Endothelial cell (in vitro differentiated cells): ENCODE measurements at regions not wholly inside any gene's neighbourhood (a gene's known extent, or its start where the extent isn't known, plus 50 kb on each side); places are given as distances from the start of the nearest gene placed in this dataset.

Source experiments
- DNase-seq: peaks from one replicate; pipeline ENCODE4 v3.0.0; 2021; ENCODE audit warnings: low spot score
- H3K27ac Mint-ChIP-seq: one replicate; pipeline ENCODE4 v1.8.0; 2021; ENCODE audit warnings: mixed read lengths, inconsistent platforms; ENCODE audit not compliant: unreplicated experiment
- H3K27me3 Mint-ChIP-seq: one replicate; pipeline ENCODE4 v1.8.0; 2021; ENCODE audit warnings: mild to moderate bottlenecking, moderate library complexity, mixed read lengths, inconsistent platforms; ENCODE audit not compliant: unreplicated experiment
- H3K36me3 Mint-ChIP-seq: one replicate; pipeline ENCODE4 v1.8.0; 2021; ENCODE audit warnings: mild to moderate bottlenecking, low read depth, mixed read lengths, inconsistent platforms; ENCODE audit not compliant: unreplicated experiment
- H3K4me1 Mint-ChIP-seq: one replicate; pipeline ENCODE4 v1.8.0; 2021; ENCODE audit warnings: mild to moderate bottlenecking, mixed read lengths, inconsistent platforms; ENCODE audit not compliant: unreplicated experiment
- H3K4me3 Mint-ChIP-seq: one replicate; pipeline ENCODE4 v1.8.0; 2021; ENCODE audit warnings: mild to moderate bottlenecking, mixed read lengths, inconsistent platforms; ENCODE audit not compliant: unreplicated experiment
- H3K9me3 Mint-ChIP-seq: one replicate; pipeline ENCODE4 v1.8.0; 2021; ENCODE audit warnings: mixed read lengths, inconsistent platforms; ENCODE audit not compliant: unreplicated experiment
- TF ChIP-seq, protein P1 (sequence below): fragments of 200-600 bp; sonication (generic); IDR thresholded peaks from one replicate; pipeline ENCODE4 v1.5.0; 2021; ENCODE audit warnings: antibody characterized with exemption; ENCODE audit not compliant: unreplicated experiment

GRCh38 chr7:45358287-45358686, 200.7 kb downstream of the RAMP3 start:
- Mint-ChIP-seq H3K27ac (no peak overlapping the region), H3K9me3 (no peaks in the 10 kb centered on the region), H3K27me3 (peaks cover under 1% of the 10 kb centered on the region), H3K4me1 (no peaks in the 10 kb centered on the region), H3K4me3 (no peak overlapping the region), H3K36me3 (no peaks in the 10 kb centered on the region)
- TF ChIP-seq, protein P1, sequence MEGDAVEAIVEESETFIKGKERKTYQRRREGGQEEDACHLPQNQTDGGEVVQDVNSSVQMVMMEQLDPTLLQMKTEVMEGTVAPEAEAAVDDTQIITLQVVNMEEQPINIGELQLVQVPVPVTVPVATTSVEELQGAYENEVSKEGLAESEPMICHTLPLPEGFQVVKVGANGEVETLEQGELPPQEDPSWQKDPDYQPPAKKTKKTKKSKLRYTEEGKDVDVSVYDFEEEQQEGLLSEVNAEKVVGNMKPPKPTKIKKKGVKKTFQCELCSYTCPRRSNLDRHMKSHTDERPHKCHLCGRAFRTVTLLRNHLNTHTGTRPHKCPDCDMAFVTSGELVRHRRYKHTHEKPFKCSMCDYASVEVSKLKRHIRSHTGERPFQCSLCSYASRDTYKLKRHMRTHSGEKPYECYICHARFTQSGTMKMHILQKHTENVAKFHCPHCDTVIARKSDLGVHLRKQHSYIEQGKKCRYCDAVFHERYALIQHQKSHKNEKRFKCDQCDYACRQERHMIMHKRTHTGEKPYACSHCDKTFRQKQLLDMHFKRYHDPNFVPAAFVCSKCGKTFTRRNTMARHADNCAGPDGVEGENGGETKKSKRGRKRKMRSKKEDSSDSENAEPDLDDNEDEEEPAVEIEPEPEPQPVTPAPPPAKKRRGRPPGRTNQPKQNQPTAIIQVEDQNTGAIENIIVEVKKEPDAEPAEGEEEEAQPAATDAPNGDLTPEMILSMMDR = no peak
- no peak for DNase-seq

GRCh38 chr7:45359250-45359649, 201.7 kb downstream of the RAMP3 start:
- TF ChIP-seq, protein P1 = no peak
- Mint-ChIP-seq H3K27ac (no peak overlapping the region), H3K27me3 (no peaks in the 10 kb centered on the region), H3K9me3 (no peaks in the 10 kb centered on the region), H3K36me3 (no peaks in the 10 kb centered on the region), H3K4me3 (no peak overlapping the region), H3K4me1 (no peaks in the 10 kb centered on the region)
- no peak for DNase-seq

- H3K4me3 Mint-ChIP-seq = no peak overlapping the region
- H3K4me1 Mint-ChIP-seq = no peaks in the 10 kb centered on the region
- H3K9me3 Mint-ChIP-seq = no peaks in the 10 kb centered on the region
- no peaks in the 10 kb centered on the region for H3K27me3 Mint-ChIP-seq
- H3K27ac Mint-ChIP-seq = no peak overlapping the region
- no peak for DNase-seq
- TF ChIP-seq, protein P1 = no peak
- H3K36me3 Mint-ChIP-seq = no peaks in the 10 kb centered on the region
These were observed 202.2 kb downstream of the RAMP3 start for GRCh38 chr7:45359776-45360175.

DNA sequence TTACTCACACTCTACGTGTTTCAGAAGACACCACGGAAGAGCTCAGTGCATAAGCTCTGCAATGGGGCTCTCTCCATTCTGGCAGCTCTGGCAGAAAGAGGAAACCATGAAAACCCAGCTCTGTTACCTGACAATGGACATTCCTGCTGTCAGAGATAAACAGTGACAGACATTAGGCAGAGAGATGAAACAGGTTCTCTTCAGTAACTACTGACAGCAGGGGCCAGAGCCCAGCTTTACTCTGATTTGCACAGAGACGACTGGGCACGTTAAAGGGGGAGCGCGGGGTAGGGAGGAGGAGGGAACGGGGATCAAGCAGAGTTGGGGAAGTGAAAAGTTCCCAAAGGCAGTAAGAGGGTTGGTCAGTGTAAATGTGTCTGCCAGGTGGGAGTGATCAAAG, 206.1 kb downstream of the RAMP3 start:
- TF ChIP-seq, protein P1 = no peak
- Mint-ChIP-seq H3K27me3 (no peaks in the 10 kb centered on the region), H3K27ac (no peak overlapping the region), H3K9me3 (no peaks in the 10 kb centered on the region), H3K4me3 (no peak overlapping the region), H3K36me3 (no peaks in the 10 kb centered on the region), H3K4me1 (no peaks in the 10 kb centered on the region)
- DNase-seq = no peak

DNA sequence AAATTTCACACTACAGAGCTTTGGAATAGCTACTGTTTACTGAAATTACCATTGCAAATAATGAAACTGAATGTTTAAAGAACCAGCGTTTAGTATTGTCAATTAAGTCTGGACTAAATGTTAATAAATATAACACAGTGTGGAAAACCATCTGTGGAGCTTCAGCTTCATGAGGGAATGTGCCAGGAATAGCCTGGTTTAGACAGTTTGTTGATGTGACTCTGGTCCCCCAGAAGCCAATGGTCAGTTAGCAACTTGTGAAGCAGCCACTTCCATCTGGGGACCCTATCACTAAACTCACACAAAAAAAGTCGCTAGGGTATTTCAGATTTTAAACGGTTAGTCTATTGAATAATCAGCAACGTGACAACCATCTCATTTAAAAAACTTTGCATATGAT, 207.8 kb downstream of the RAMP3 start:
- Mint-ChIP-seq H3K27me3 (no peaks in the 10 kb centered on the region), H3K4me1 (no peaks in the 10 kb centered on the region), H3K9me3 (no peaks in the 10 kb centered on the region), H3K27ac (no peak overlapping the region), H3K36me3 (no peaks in the 10 kb centered on the region), H3K4me3 (no peak overlapping the region)
- TF ChIP-seq, protein P1 = no peak
- DNase-seq = no peak
